Stromal cell of bone marrow (primary cell): ENCODE measurements at regions not wholly inside any gene's neighbourhood (a gene's known extent, or its start where the extent isn't known, plus 50 kb on each side); places are given as distances from the start of the nearest gene placed in this dataset.

Source experiments
- DNase-seq: peaks from one replicate; pipeline ENCODE4 v3.0.0-alpha.2; 2012; ENCODE audit warnings: low read depth

DNA sequence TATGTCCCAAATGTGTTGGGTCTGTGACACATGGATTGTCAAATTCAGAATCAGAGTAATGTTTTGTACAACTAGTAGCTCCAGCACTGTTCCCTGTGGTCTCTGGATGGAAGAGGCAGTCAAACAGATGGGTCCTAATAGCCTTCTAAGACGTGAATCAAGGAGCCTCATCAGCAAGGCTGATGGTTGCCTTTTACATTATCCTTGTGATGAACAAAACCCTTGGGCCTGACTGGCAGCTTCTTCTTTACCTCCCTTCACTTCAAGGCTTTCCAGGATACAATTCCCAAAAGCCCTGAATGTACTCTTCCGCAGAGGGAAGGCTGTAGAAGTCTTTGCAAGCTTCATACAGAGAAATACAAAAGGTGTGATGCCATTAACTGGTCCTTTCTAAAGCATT lies 633.3 kb downstream of the USP25 start:
- DNase-seq: no peak

DNA sequence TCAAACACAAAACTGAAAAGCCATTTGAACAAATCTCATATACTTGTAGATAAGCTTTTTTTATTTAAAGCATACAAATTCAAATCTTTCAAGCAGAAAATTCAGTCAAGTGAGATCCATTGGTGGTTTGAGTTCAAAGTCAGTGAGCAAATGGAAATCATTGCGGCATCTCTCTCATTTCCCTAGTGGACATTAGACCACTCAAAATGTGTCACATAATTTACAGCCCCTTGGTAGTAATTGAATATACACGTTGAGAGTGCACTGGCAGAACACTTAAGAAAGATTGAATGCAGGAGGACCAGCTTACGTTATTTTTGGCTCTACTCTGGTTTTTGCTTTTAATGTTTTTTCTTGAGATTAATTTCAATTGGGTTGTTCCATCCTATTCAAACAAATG lies 633.7 kb downstream of the USP25 start:
- peak; percentile 3 for DNase-seq

DNA sequence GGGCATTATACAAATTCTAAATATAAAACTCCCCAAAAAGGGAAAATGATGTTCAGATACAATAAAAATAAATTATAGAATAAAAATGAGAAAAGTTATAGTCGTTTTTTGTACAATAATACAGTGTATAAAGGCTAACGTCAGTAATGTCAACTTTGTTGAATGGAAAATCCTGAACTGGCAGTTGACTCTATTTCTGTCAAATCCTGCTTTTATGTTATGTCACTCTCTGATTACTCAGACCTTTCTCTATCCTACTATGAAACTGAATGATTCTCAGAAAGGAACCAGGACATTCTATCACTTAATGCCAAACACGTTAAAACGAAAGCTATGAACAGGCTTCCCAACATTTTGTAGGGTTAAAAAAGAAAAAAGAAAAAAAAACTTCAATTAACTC lies 636.4 kb downstream of the USP25 start:
- no peak for DNase-seq

DNA sequence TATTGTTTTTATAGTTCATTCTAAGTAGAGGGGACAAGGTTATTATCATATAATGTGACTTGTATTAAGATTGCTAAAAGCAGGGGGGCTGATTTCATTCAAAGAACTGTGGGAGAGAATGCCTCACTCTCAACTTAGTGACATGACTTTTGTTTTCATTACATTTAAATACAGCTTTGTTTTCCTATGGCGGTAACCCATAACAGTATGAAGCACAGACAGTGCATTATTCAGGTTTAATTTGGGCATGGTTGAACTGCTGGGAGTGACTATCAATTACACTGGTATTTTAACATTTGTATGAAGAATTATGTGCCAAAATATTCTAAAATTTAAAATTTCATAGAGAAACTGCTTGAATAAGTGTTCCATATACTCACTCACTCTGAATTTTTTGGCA lies 637.3 kb downstream of the USP25 start:
- no peak for DNase-seq

DNA sequence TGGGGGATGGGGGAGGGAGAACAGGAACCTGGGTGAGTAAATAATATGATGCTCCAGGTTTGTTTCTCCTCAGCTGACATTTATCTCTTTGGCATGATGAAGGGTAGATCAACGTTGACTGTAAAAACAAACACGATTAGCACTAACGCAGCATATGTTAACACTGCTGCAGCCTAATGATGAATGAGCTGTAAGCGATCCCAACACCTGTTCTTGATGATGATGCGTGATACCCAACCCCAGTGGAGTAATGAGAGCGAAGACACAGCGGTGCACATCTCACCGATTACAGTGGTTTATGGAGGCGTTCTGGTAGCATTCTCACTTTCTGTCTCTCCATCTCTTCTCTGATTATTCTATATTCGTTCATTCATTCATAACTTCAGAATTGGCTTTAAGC lies 640.4 kb downstream of the USP25 start:
- DNase-seq: no peak

- no peak for DNase-seq
Observed at GRCh38 chr21:16372586-16372985, 642.8 kb downstream of the USP25 start.

DNA sequence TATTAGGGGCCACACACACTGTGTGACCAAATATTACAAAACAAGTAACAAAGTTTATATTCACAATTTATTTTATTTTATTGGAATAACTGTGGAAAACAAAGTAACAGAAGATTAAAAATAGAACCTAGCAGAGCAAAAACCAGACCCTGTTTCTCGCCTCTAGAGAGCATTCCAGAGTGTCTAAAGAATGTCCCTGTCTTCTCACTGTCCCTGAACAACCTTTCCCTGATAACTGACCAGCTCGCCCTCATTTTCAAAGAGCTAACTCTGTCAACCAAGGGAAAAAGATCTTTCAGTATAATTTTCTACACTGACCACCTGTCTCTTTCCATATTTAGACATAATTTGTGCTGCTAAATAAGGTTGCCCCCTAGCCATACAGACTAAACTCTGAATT lies 646.9 kb downstream of the USP25 start:
- DNase-seq: no peak

DNA sequence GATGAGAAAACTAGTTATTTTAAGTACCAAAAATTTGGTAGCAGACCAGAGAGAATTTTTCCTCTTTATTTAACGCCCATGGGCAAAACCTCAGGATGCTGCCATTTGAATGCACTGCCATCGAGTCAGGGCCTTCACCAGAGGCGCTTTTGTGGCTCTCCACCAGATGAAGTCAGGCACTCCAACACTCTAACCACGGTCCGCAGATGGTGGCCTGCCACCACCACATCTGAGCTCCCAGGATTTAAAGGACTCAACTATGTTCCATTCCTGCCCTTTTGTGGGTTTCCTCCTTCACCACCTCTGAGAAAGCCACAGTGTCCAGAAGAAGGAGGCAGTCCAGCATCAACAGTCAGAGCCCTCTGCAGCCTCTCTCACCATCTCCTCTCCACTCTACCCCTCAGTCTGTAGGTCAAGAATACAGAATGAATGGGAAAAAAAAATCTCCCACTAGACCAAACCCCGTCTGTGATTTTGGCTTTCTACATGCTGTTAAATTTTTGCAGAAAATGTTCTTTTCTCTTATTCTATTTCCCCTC lies 647.4 kb downstream of the USP25 start:
- DNase-seq: peak; percentile 1

- DNase-seq: no peak
Observed at GRCh38 chr21:16377857-16378256, 648.1 kb downstream of the USP25 start.

- DNase-seq: no peak
Observed at GRCh38 chr21:16378525-16378924, 648.7 kb downstream of the USP25 start.

DNA sequence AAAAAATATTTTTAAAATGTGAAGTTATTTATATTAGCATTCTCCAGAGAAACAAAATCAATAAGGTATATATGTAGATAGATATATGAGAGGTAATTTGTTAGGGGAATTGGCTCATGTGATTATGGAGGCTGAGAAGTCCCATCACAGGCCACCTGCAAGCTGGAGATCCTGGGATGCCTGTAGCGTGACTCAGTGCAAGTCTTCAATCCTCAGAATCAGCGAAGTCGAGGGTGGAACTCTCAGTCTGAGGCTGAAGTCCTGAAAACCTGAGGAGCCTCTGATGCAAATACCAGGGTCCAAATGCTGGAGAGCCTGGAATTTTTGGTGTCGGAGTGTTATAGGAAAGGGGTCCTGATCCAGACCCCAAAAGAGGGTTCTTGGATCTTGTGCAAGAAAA lies 658.5 kb downstream of the USP25 start:
- DNase-seq: no peak

- DNase-seq: no peak
Observed at GRCh38 chr21:16388911-16389560, 659.3 kb downstream of the USP25 start.

- no peak for DNase-seq
Observed at GRCh38 chr21:16389643-16390042, 659.9 kb downstream of the USP25 start.

DNA sequence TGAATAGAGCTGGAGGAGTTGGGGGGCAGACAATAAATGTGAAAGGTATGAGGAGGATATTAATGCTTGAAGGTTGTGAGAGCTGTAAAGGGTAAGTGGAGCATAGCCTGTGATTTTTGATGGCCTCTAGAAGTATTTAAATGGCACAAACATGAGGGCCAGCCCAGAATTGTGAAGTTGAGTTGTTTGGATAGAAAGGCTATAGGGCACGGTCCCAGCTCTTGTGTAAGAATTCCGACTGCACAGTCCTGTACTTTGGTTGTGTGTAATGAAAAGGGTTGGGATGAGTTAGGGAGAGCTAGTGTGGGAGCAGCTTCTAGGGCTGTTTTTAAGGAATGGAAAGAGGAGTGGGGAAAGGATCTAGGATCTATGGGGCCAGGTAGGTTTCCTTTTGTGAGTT lies 665.5 kb downstream of the USP25 start:
- DNase-seq: no peak

DNA sequence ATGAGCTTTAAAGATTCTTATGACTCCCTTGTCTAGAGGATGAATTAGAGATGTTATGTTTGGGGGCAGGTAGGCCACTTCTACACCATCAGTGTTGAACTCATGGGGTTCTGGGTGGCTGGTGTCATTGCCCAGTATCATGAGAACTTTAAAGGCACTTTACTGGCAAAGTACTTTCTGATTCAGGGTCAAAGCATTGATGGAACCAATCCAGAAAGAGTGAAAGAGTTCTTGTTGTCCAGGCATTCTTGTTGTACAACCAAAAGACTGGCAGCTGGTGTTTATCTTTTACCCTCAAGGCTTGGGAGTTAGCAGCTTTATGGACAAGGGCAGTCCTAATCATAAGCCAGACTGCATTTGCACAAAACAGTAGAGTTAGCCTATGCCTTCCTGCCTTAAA lies 673.0 kb downstream of the USP25 start:
- no peak for DNase-seq

DNA sequence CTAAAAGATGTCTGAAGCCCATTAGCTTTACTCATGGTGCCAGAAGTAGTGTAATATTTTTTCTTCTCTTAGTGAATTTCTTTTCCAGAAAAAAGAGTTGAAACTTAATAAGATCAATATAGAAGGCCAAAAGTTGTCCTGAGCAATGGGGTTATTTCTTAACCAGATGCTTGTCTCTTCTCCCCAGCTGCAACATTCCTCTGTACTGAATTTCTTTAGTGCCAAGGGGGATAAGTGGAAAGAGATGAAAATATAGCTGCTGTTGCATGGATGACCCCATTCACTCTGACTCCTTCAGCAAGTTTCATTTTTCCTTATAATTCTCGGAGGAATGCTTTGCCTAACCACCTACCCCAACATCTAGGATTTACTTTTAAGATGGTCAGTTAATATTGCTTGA lies 675.0 kb downstream of the USP25 start:
- no peak for DNase-seq

DNA sequence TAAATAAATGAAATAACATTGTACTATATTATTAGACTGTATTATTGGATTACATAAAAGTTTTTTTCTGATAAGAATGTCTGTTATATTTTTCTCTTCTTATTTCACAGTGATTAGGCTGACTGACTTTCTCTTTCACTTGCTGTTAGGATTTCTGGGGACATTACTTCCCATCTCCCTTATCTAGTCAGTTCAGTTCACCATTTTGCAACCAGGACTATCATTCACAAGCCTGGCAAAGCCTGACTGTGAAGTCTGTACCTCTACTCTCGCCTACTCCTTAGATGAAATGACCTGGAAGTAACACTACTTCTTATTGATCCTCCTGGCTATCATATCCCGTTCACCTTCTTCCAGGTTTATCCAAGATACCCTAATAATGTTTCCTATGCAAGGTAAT lies 676.6 kb downstream of the USP25 start:
- no peak for DNase-seq

GRCh38 chr21:16407403-16408240 lies 677.8 kb downstream of the USP25 start:
- no peak for DNase-seq

GRCh38 chr21:16408280-16408679 lies 678.5 kb downstream of the USP25 start:
- no peak for DNase-seq

DNA sequence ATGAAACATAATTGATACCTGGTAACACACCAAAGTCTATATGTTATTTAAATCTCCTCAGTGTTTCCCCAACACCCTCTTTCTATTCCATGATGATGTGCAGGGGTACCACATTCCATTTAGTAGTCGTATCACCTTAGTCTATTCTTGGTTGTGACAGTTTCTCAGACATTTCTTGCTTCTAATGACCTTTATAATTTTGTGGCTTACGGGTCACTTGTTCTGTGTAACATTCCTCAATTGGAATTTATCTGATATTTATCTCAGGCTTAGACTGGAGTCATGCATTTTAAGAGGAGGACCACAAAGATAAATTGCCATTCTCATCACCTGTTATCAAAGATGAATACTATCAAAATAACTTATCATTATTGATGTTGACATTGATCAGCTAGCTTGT lies 679.6 kb downstream of the USP25 start:
- DNase-seq: no peak

DNA sequence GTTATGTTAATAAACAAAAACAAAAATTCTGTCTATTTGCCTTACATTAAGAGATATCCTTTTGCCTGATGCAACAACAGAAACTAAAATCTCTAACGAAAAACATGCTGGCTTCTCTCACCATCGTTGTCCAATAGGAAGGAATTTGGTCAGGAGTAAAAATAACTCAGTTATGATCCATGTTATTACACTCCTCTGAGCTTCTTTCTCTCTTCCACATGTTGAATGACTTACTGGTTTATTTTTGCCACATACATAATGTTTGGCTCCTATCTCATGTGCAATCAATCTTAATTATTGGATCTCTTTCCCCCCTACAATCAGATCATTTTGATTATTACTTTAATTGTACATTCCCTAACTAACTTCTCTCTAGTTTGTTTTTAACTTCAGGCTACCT lies 688.4 kb downstream of the USP25 start:
- peak; percentile 40 for DNase-seq

- no peak for DNase-seq
Observed at GRCh38 chr21:16418642-16419041, 688.9 kb downstream of the USP25 start.

DNA sequence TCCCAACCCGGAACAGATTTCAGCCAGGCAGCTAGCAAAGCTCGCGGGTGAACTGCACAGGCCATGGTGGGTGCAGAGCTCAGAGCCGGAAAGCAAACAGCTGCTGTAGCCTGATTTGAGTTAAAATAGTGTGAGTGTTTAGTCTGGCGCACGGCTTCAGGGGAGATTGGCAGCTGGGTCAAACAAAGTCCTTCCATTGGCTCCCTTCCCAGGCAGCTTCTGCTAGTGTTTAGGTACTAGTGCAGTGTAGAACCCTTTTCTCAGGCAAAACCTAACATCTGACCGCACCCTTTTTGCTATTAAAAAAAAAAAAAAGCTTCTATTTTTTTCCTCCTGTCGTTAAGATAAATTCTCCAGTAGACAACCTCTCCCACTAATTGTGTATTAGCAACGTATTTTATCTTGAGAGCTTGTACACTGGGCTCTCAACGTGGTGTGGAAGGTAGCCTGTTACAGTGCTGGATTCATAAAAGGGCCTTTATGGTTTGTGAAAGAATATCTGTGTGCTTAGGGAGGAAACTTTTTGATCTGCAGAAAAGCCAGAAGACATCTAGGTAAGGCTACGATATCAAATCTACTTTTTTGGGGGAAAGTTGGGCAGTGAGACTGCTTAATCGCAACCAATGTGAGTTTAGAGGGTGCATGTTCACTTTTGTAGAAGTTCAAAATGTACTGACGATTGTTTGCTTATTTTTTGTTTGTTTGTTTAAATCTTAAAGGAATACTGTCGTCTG lies 689.6 kb downstream of the USP25 start:
- DNase-seq: peak; percentile 69
